IMR-90 (cell line): ENCODE measurements at regions not wholly inside any gene's neighbourhood (a gene's known extent, or its start where the extent isn't known, plus 50 kb on each side); places are given as distances from the start of the nearest gene placed in this dataset.

Source experiments
- ATAC-seq: fragments of 200-7000 bp; cut with Tn5 transposase; 2 replicates; pipeline ENCODE4 v1.9.1; 2020; ENCODE audit warnings: low read depth, mild to moderate bottlenecking, moderate library complexity
- BruUV-seq: library from RNA; stranded (reverse); fragments of 400-500 nt; replicated peaks from 2 replicates; lab custom pipeline; 2021; lab: Mats Ljungman, UMichigan
- CTCF ChIA-PET: fragments of 300-600 bp; formaldehyde crosslinking; extraction: SDS; loops from one replicate; lab custom pipeline; 2021; ENCODE audit warnings: antibody characterized with exemption; lab: Yijun Ruan, JAX
- POLR2A ChIA-PET: fragments of 300-600 bp; sonication (Branson Sonifier 250); formaldehyde crosslinking; loops from one replicate; lab custom pipeline; 2022; ENCODE audit warnings: antibody characterized with exemption; ENCODE audit not compliant: unreplicated experiment; lab: Charles Lee
- DNase-seq: peaks from one replicate; pipeline ENCODE4 v3.0.0; 2013
- H2AFZ ChIP-seq: replicated peaks from 2 replicates; pipeline ENCODE3; 2013; ENCODE audit warnings: low read length, mild to moderate bottlenecking; ENCODE audit not compliant: poor library complexity
- H2AK5ac ChIP-seq: 2 replicates; pipeline ENCODE4 v1.6.1; 2013; ENCODE audit warnings: low read depth, low read length, inconsistent platforms
- H2AK9ac ChIP-seq: replicated peaks from 2 replicates; pipeline ENCODE3; 2013; ENCODE audit warnings: mild to moderate bottlenecking, low read depth, low read length, moderate library complexity; ENCODE audit not compliant: poor library complexity
- H2BK120ac ChIP-seq: 2 replicates; pipeline ENCODE4 v1.6.1; 2013; ENCODE audit warnings: low read depth, low read length, inconsistent platforms
- H2BK15ac ChIP-seq: 3 replicates; pipeline ENCODE4 v1.6.1; 2013; ENCODE audit warnings: low read depth, low read length, inconsistent platforms
- H2BK20ac ChIP-seq: 2 replicates; pipeline ENCODE4 v1.6.1; 2013; ENCODE audit warnings: low read depth, mild to moderate bottlenecking, inconsistent platforms, low read length, moderate library complexity
- H2BK5ac ChIP-seq: 2 replicates; pipeline ENCODE4 v1.6.1; 2013; ENCODE audit warnings: mild to moderate bottlenecking, low read depth, low read length, inconsistent platforms; ENCODE audit not compliant: poor library complexity, severe bottlenecking
- H3K14ac ChIP-seq: replicated peaks from 2 replicates; pipeline ENCODE4 v1.6.1; 2013; ENCODE audit warnings: low read depth, low read length, inconsistent platforms
- H3K18ac ChIP-seq: 2 replicates; pipeline ENCODE4 v1.6.1; 2013; ENCODE audit warnings: low read depth, low read length, control low read depth
- H3K23ac ChIP-seq: 2 replicates; pipeline ENCODE4 v1.6.1; 2013; ENCODE audit warnings: low read depth, low read length, inconsistent platforms
- H3K27ac ChIP-seq: 2 replicates; pipeline ENCODE4 v1.5.1; 2013; ENCODE audit warnings: mild to moderate bottlenecking, control low read depth, low read length; ENCODE audit not compliant: insufficient read depth
- H3K27me3 ChIP-seq: 2 replicates; pipeline ENCODE4 v1.6.1; 2013; ENCODE audit warnings: low read length; ENCODE audit not compliant: control insufficient read depth, insufficient read depth
- H3K36me3 ChIP-seq: 2 replicates; pipeline ENCODE4 v1.6.1; 2013; ENCODE audit warnings: low read length, mixed read lengths; ENCODE audit not compliant: control insufficient read depth, insufficient read depth
- H3K4ac ChIP-seq: 2 replicates; pipeline ENCODE4 v1.6.1; 2013; ENCODE audit warnings: low read depth, low read length, inconsistent platforms
- H3K4me1 ChIP-seq: 2 replicates; pipeline ENCODE4 v1.6.1; 2013; ENCODE audit warnings: low read length, mixed read lengths; ENCODE audit not compliant: control insufficient read depth, insufficient read depth
- H3K4me2 ChIP-seq: 2 replicates; pipeline ENCODE4 v1.6.1; 2013; ENCODE audit warnings: low read depth, mild to moderate bottlenecking, control low read depth, low read length, moderate library complexity
- H3K4me3 ChIP-seq: 2 replicates; pipeline ENCODE4 v1.5.1; 2013; ENCODE audit warnings: low read depth, mild to moderate bottlenecking, control low read depth, low read length, moderate library complexity; ENCODE audit not compliant: insufficient read depth
- H3K56ac ChIP-seq: 2 replicates; pipeline ENCODE4 v1.6.1; 2013; ENCODE audit warnings: low read length, inconsistent platforms; ENCODE audit not compliant: insufficient read depth; ENCODE audit errors: extremely low read depth
- H3K79me1 ChIP-seq, 2 experiments: 2 replicates each; pipeline ENCODE4 v1.6.1; 2013; ENCODE audit warnings: low read length in 2 of 2, inconsistent platforms in 1 of 2, low read depth in 1 of 2
- H3K9ac ChIP-seq: 2 replicates; pipeline ENCODE4 v1.6.1; 2013; ENCODE audit warnings: low read depth, low read length, control low read depth
- H3K9me1 ChIP-seq: 2 replicates; pipeline ENCODE4 v1.6.1; 2013; ENCODE audit warnings: low read length, inconsistent platforms; ENCODE audit not compliant: insufficient read depth
- H3K9me3 ChIP-seq: 2 replicates; pipeline ENCODE4 v1.6.1; 2013; ENCODE audit warnings: low read length; ENCODE audit not compliant: control insufficient read depth, insufficient read depth
- H4K20me1 ChIP-seq: 2 replicates; pipeline ENCODE4 v1.6.1; 2013; ENCODE audit warnings: low read length, inconsistent platforms; ENCODE audit not compliant: insufficient read depth
- H4K5ac ChIP-seq: 2 replicates; pipeline ENCODE4 v1.6.1; 2013; ENCODE audit warnings: mild to moderate bottlenecking, low read depth, low read length, control low read depth
- H4K8ac ChIP-seq, 2 experiments: 2 replicates each; pipeline ENCODE4 v1.6.1; 2013; ENCODE audit warnings: low read depth in 2 of 2, low read length in 2 of 2, control low read depth in 1 of 2, inconsistent platforms in 1 of 2
- H4K91ac ChIP-seq: 2 replicates; pipeline ENCODE4 v1.6.1; 2013; ENCODE audit warnings: low read depth, low read length, inconsistent platforms; ENCODE audit not compliant: insufficient read depth
- BHLHE40 ChIP-seq: fragments of 150-350 bp; IDR thresholded peaks from 2 replicates; pipeline ENCODE4 v1.6.1; 2016; ENCODE audit warnings: mild to moderate bottlenecking, low read depth, low read length
- CEBPB ChIP-seq: IDR thresholded peaks from 2 replicates; pipeline ENCODE4 v1.6.1; 2012; ENCODE audit warnings: low read depth, low read length, improper control_type of control experiment
- CTCF ChIP-seq: conservative IDR thresholded peaks from 2 replicates; pipeline ENCODE4 v1.5.1; 2012; ENCODE audit warnings: mild to moderate bottlenecking, low read depth, low read length, improper control_type of control experiment
- FOS ChIP-seq: fragments of 150-350 bp; IDR thresholded peaks from 2 replicates; pipeline ENCODE4 v1.6.1; 2016; ENCODE audit warnings: low read depth, low read length
- MXI1 ChIP-seq: IDR thresholded peaks from 2 replicates; pipeline ENCODE4 v1.6.1; 2012; ENCODE audit warnings: low read depth, mild to moderate bottlenecking, low read length, moderate library complexity, borderline replicate concordance
- RCOR1 ChIP-seq: IDR thresholded peaks from 2 replicates; pipeline ENCODE4 v1.6.1; 2012; ENCODE audit warnings: mild to moderate bottlenecking, low read length, improper control_type of control experiment; ENCODE audit not compliant: insufficient replicate concordance
- SMC3 ChIP-seq: fragments of 150-350 bp; IDR thresholded peaks from 2 replicates; pipeline ENCODE4 v1.6.1; 2016; ENCODE audit warnings: low read depth, mild to moderate bottlenecking, antibody characterized with exemption, low read length, moderate library complexity
- USF2 ChIP-seq: fragments of 150-350 bp; IDR thresholded peaks from 2 replicates; pipeline ENCODE4 v1.6.1; 2017; ENCODE audit warnings: mild to moderate bottlenecking, antibody characterized with exemption, low read length, low read depth
- WGBS, 2 experiments: methylation state at CpG; one replicate each; pipeline versions ENCODE4 v1.1.5 to v1.1.7; 2013; ENCODE audit warnings: missing lambda C conversion rate in 2 of 2; ENCODE audit not compliant: insufficient read length in 1 of 2; ENCODE audit errors: extremely low coverage in 2 of 2; 5-methylcytosine and 5-hydroxymethylcytosine counted together
- dilution Hi-C: fragments of 300-500 bp; cut with HindIII; formaldehyde crosslinking; loops from one replicate; pipeline ENCODE4 v1.14.3; 2018; ENCODE audit warnings: low sequenced_read_pairs; ENCODE audit not compliant: unreplicated experiment
- in situ Hi-C: fragments of 300-500 bp; cut with MboI; formaldehyde crosslinking; loops from 3 replicates; pipeline ENCODE4 v1.14.3; 2019; ENCODE audit warnings: low sequenced_read_pairs, inconsistent platforms, mixed read lengths
- intact Hi-C: fragments of 100-400 bp; cut with micrococcal nuclease; formaldehyde crosslinking; loops from 2 replicates; pipeline ENCODE4 v1.10.0; 2022

GRCh38 chr3:13716540-13717221 lies 163.2 kb downstream of the WNT7A start:
- Histone ChIP-seq H3K4me1 (no peaks in the 10 kb centered on the region), H3K4me3 (no peak overlapping the region), H4K91ac (no peak overlapping the region), H4K5ac (no peak overlapping the region), H3K27me3 (no peaks in the 10 kb centered on the region), H2AK9ac (no peak overlapping the region), H4K8ac (no peak overlapping the region), H2BK120ac (no peak overlapping the region), H3K4ac (no peak overlapping the region), H2BK5ac (no peak overlapping the region), H3K36me3 (no peaks in the 10 kb centered on the region), H2BK20ac (no peak overlapping the region), H3K79me1 (no peaks in the 10 kb centered on the region), H2BK15ac (no peak overlapping the region), H2AFZ (no peak overlapping the region), H3K9me1 (no peaks in the 10 kb centered on the region), H3K4me2 (no peak overlapping the region), H3K9me3 (peaks cover 6% of the 10 kb centered on the region; the same call in 1 of the 2 replicates), H3K23ac (no peak overlapping the region), H3K56ac (no peak overlapping the region), H2AK5ac (no peak overlapping the region), H3K27ac (no peak overlapping the region), H4K20me1 (no peaks in the 10 kb centered on the region), H3K18ac (no peak overlapping the region), H3K9ac (no peak overlapping the region), H3K14ac (no peak overlapping the region)
- 40% methylated on average over 1 of the region's 7 CpGs; no CpG with 5 or more reads in 1 of the 2 experiments for WGBS, 2 experiments
- TF ChIP-seq MXI1 (no peak), BHLHE40 (no peak), CEBPB (no peak), SMC3 (no peak), FOS (no peak), RCOR1 (no peak), USF2 (no peak), CTCF (no peak)
- DNase-seq (no peak), ATAC-seq (no peak)
- in situ Hi-C loops = no loop called here
- intact Hi-C loops = no loop called here
- dilution Hi-C loops = no loop called here
- CTCF ChIA-PET = no interaction called here
- POLR2A ChIA-PET = no interaction called here
- no TSS peak for BruUV-seq
